ENCODE measurements at regions not wholly inside any gene's neighbourhood (a gene's known extent, or its start where the extent isn't known, plus 50 kb on each side); places are given as distances from the start of the nearest gene placed in this dataset.
"Not testable (repeated sequence)": the region's sequence is repeated elsewhere in the genome, so short reads cannot be mapped to it uniquely, and the experiment has no call there.

GRCh38 chr3:102006812-102007485, 157.6 kb downstream of the NFKBIZ start:
- Mint-ChIP-seq H3K9me3 (no peaks in the 10 kb centered on the region), H3K27ac (ENCODE audit: unreplicated experiment) (no peak overlapping the region), H3K4me1 (no peaks in the 10 kb centered on the region)

GRCh38 chr3:102008436-102008835, 159.1 kb downstream of the NFKBIZ start:
- H3K27ac Mint-ChIP-seq (ENCODE audit: unreplicated experiment); H3K36me3 Mint-ChIP-seq (ENCODE audit: low read depth); H3K9me3 Mint-ChIP-seq; H3K4me1 Mint-ChIP-seq; H3K27me3 Mint-ChIP-seq (ENCODE audit: low read depth); DNase-seq (ENCODE audit: low read depth, low spot score); H3K4me3 Mint-ChIP-seq: not testable (repeated sequence)

More at GRCh38 chr3:102006812-102007485, 157.6 kb downstream of the NFKBIZ start:
- DNase-seq (ENCODE audit: low read depth, low spot score), result no peak
- no peak for TF ChIP-seq CTCF (conservative IDR thresholded peaks at IDR 0.05)
- Mint-ChIP-seq H3K36me3 (ENCODE audit: low read depth) (no peaks in the 10 kb centered on the region), H3K4me3 (no peak overlapping the region), H3K27me3 (ENCODE audit: low read depth) (no peaks in the 10 kb centered on the region)

- no peaks in the 10 kb centered on the region for H3K36me3 Mint-ChIP-seq (ENCODE audit: low read depth)
Measured at GRCh38 chr3:102016417-102016816, 167.1 kb downstream of the NFKBIZ start.

GRCh38 chr3:102017784-102018183, 168.5 kb downstream of the NFKBIZ start:
- Mint-ChIP-seq H3K36me3 (ENCODE audit: low read depth) (no peaks in the 10 kb centered on the region), H3K27me3 (ENCODE audit: low read depth) (peaks cover 10% of the 10 kb centered on the region), H3K27ac (ENCODE audit: unreplicated experiment) (no peak overlapping the region), H3K4me1 (no peaks in the 10 kb centered on the region), H3K9me3 (no peaks in the 10 kb centered on the region), H3K4me3 (no peak overlapping the region)
- TF ChIP-seq CTCF (conservative IDR thresholded peaks at IDR 0.05), result no peak
- no peak for DNase-seq (ENCODE audit: low read depth, low spot score)

More at GRCh38 chr3:102016417-102016816, 167.1 kb downstream of the NFKBIZ start:
- no peak for DNase-seq (ENCODE audit: low read depth, low spot score)
- H3K4me1 Mint-ChIP-seq, result no peaks in the 10 kb centered on the region
- no peak overlapping the region for H3K4me3 Mint-ChIP-seq
- no peak for TF ChIP-seq CTCF (conservative IDR thresholded peaks at IDR 0.05)
- no peaks in the 10 kb centered on the region for H3K9me3 Mint-ChIP-seq
- H3K27me3 Mint-ChIP-seq (ENCODE audit: low read depth), result peaks cover 10% of the 10 kb centered on the region
- H3K27ac Mint-ChIP-seq (ENCODE audit: unreplicated experiment), result no peak overlapping the region

- peaks cover 10% of the 10 kb centered on the region for H3K27me3 Mint-ChIP-seq (ENCODE audit: low read depth)
- H3K27ac Mint-ChIP-seq (ENCODE audit: unreplicated experiment), result no peak overlapping the region
- DNase-seq (ENCODE audit: low read depth, low spot score), result no peak
- no peaks in the 10 kb centered on the region for H3K36me3 Mint-ChIP-seq (ENCODE audit: low read depth)
- H3K9me3 Mint-ChIP-seq, result no peaks in the 10 kb centered on the region
- no peaks in the 10 kb centered on the region for H3K4me1 Mint-ChIP-seq
- no peak overlapping the region for H3K4me3 Mint-ChIP-seq
- TF ChIP-seq CTCF (conservative IDR thresholded peaks at IDR 0.05), result no peak
Measured at GRCh38 chr3:102018551-102018950, 169.2 kb downstream of the NFKBIZ start.

- no peak for TF ChIP-seq CTCF (conservative IDR thresholded peaks at IDR 0.05)
- H3K4me3 Mint-ChIP-seq, result no peak overlapping the region
- H3K9me3 Mint-ChIP-seq, result no peaks in the 10 kb centered on the region
- no peak for DNase-seq (ENCODE audit: low read depth, low spot score)
- H3K4me1 Mint-ChIP-seq, result no peaks in the 10 kb centered on the region
- H3K27me3 Mint-ChIP-seq (ENCODE audit: low read depth), result peaks cover 10% of the 10 kb centered on the region
- no peaks in the 10 kb centered on the region for H3K36me3 Mint-ChIP-seq (ENCODE audit: low read depth)
- no peak overlapping the region for H3K27ac Mint-ChIP-seq (ENCODE audit: unreplicated experiment)
Measured at GRCh38 chr3:102020735-102021134, 171.4 kb downstream of the NFKBIZ start.

Data from neural crest cell (in vitro differentiated cells).